ENCODE measurements at regions not wholly inside any gene's neighbourhood (a gene's known extent, or its start where the extent isn't known, plus 50 kb on each side); places are given as distances from the start of the nearest gene placed in this dataset.

GRCh38 chr3:137347132-137347531, 389.3 kb downstream of the IL20RB start:
- TF ChIP-seq CTCF (IDR thresholded peaks at IDR 0.05) (no peak), POLR2A (IDR thresholded peaks at IDR 0.05) (no peak)
